ENCODE measurements at regions not wholly inside any gene's neighbourhood (a gene's known extent, or its start where the extent isn't known, plus 50 kb on each side); places are given as distances from the start of the nearest gene placed in this dataset.

- no peak for DNase-seq (ENCODE audit: low spot score)
- intact Hi-C loops (cut with DNase I), result no loop called here
- TF ChIP-seq POLR2AphosphoS5 (IDR thresholded peaks at IDR 0.05) (no peak), POLR2A (IDR thresholded peaks at IDR 0.05) (no peak)
- TF ChIP-seq, protein P1, sequence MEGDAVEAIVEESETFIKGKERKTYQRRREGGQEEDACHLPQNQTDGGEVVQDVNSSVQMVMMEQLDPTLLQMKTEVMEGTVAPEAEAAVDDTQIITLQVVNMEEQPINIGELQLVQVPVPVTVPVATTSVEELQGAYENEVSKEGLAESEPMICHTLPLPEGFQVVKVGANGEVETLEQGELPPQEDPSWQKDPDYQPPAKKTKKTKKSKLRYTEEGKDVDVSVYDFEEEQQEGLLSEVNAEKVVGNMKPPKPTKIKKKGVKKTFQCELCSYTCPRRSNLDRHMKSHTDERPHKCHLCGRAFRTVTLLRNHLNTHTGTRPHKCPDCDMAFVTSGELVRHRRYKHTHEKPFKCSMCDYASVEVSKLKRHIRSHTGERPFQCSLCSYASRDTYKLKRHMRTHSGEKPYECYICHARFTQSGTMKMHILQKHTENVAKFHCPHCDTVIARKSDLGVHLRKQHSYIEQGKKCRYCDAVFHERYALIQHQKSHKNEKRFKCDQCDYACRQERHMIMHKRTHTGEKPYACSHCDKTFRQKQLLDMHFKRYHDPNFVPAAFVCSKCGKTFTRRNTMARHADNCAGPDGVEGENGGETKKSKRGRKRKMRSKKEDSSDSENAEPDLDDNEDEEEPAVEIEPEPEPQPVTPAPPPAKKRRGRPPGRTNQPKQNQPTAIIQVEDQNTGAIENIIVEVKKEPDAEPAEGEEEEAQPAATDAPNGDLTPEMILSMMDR (IDR thresholded peaks at IDR 0.05), result no peak
- Histone ChIP-seq H3K4me3 (no peak overlapping the region), H3K9me3 (no peaks in the 10 kb centered on the region), H3K36me3 (no peaks in the 10 kb centered on the region), H3K4me1 (replicated peaks) (no peaks in the 10 kb centered on the region), H3K27me3 (replicated peaks; ENCODE audit: insufficient read depth) (no peaks in the 10 kb centered on the region), H3K27ac (no peak overlapping the region)
- 100% methylated on average over 1 of the region's 1 CpG for WGBS
Observed at GRCh38 chr4:13292372-13292771, 191.8 kb downstream of the RAB28 start.

- intact Hi-C loops (cut with DNase I), result no loop called here
- Histone ChIP-seq H3K36me3 (no peaks in the 10 kb centered on the region), H3K4me1 (replicated peaks) (no peaks in the 10 kb centered on the region), H3K27me3 (replicated peaks; ENCODE audit: insufficient read depth) (no peaks in the 10 kb centered on the region), H3K9me3 (no peaks in the 10 kb centered on the region), H3K4me3 (no peak overlapping the region), H3K27ac (no peak overlapping the region)
- 84% methylated on average over 1 of the region's 1 CpG for WGBS
- no peak for DNase-seq (ENCODE audit: low spot score)
- TF ChIP-seq POLR2AphosphoS5 (IDR thresholded peaks at IDR 0.05), result no peak
- TF ChIP-seq, protein P1 (IDR thresholded peaks at IDR 0.05), result no peak
- TF ChIP-seq POLR2A (IDR thresholded peaks at IDR 0.05), result no peak
Observed at GRCh38 chr4:13289391-13289790, 194.7 kb downstream of the RAB28 start.

DNA sequence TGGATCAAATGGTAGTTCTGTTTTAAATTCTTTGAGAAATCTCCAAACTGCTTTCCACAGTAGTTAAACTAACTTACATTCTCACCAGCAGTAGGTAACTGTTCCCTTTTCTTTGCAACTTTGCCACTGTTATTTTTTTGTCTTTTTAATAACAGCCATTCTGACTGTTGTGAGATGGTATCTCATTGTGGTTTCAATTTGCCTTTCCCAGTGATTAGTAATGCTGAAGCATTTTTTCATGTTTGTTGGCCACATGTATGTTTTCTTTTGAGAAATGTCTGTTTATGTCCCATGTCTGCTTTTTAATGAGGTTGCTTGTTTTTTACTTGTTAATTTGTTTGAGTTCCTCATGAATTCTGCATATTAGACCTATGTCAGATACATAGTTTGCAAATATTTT is 198.8 kb downstream of the RAB28 start:
- H3K27ac ChIP-seq, result no peak overlapping the region
- DNase-seq (ENCODE audit: low spot score), result no peak
- H3K4me1 ChIP-seq (replicated peaks), result no peaks in the 10 kb centered on the region
- H3K36me3 ChIP-seq, result no peaks in the 10 kb centered on the region
- TF ChIP-seq, protein P1 (IDR thresholded peaks at IDR 0.05), result no peak
- TF ChIP-seq POLR2AphosphoS5 (IDR thresholded peaks at IDR 0.05) (no peak), POLR2A (IDR thresholded peaks at IDR 0.05) (no peak)
- no peak overlapping the region for H3K4me3 ChIP-seq
- no peaks in the 10 kb centered on the region for H3K9me3 ChIP-seq
- H3K27me3 ChIP-seq (replicated peaks; ENCODE audit: insufficient read depth), result no peaks in the 10 kb centered on the region
- intact Hi-C loops (cut with DNase I), result no loop called here

DNA sequence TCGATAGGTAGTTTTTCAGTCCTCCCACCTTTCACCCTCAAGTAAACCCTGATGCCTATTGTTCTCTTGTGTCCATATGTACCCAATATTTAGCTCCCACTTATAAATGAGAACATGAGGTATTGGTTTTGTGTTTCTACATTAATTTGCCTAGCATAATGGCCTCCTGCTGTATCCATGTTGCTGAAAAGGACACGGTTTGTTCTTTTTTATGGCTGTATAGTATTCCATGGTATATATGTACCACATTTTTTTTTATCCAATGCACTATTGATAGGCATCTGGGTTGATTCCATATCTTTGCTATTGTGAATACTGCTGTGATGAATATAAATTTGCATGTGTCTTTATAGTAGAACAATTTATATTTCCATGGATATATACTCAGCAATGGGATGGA is 199.2 kb downstream of the RAB28 start:
- Histone ChIP-seq H3K4me3 (no peak overlapping the region), H3K4me1 (replicated peaks) (no peaks in the 10 kb centered on the region), H3K27me3 (replicated peaks; ENCODE audit: insufficient read depth) (no peaks in the 10 kb centered on the region), H3K36me3 (no peaks in the 10 kb centered on the region), H3K27ac (no peak overlapping the region), H3K9me3 (no peaks in the 10 kb centered on the region)
- intact Hi-C loops (cut with DNase I), result no loop called here
- DNase-seq (ENCODE audit: low spot score), result no peak
- WGBS, result 85% methylated on average over 2 of the region's 2 CpGs
- TF ChIP-seq, protein P1 (IDR thresholded peaks at IDR 0.05), result no peak
- TF ChIP-seq POLR2A (IDR thresholded peaks at IDR 0.05) (no peak), POLR2AphosphoS5 (IDR thresholded peaks at IDR 0.05) (no peak)

GRCh38 chr4:13276357-13276756 is 207.8 kb downstream of the RAB28 start:
- Histone ChIP-seq H3K4me1 (replicated peaks) (no peaks in the 10 kb centered on the region), H3K4me3 (no peak overlapping the region), H3K27ac (no peak overlapping the region), H3K9me3 (no peaks in the 10 kb centered on the region), H3K27me3 (replicated peaks; ENCODE audit: insufficient read depth) (no peaks in the 10 kb centered on the region), H3K36me3 (no peaks in the 10 kb centered on the region)
- no peak for DNase-seq (ENCODE audit: low spot score)
- 96% methylated on average over 1 of the region's 1 CpG for WGBS
- TF ChIP-seq POLR2AphosphoS5 (IDR thresholded peaks at IDR 0.05) (no peak), POLR2A (IDR thresholded peaks at IDR 0.05) (no peak)
- TF ChIP-seq, protein P1 (IDR thresholded peaks at IDR 0.05), result no peak
- intact Hi-C loops (cut with DNase I), result no loop called here
